ENCODE measurements at regions not wholly inside any gene's neighbourhood (a gene's known extent, or its start where the extent isn't known, plus 50 kb on each side); places are given as distances from the start of the nearest gene placed in this dataset.

DNA sequence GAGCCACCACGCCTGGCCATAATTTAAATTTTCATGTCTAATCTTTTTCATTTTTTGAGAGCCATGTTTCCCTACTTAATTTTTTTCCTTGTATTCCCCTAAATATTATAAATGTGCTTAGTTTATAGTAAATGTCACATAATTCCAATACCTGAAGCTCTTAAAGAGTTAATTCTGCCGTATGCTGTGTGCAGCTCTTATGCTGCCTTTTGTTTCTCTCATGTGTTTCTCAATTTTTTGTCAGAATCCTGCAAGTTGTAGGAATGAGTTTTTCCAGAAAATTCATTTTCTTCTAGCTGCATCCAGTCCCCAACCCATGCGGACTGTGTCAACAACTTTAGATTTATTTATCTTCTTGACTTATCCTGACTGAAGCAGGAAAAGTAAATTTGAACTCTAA lies 90.9 kb upstream of the ROBO2 start (continued):
- TF ChIP-seq, protein P1, sequence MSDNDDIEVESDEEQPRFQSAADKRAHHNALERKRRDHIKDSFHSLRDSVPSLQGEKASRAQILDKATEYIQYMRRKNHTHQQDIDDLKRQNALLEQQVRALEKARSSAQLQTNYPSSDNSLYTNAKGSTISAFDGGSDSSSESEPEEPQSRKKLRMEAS (IDR thresholded peaks at IDR 0.05): no peak
- TF ChIP-seq, protein P2, sequence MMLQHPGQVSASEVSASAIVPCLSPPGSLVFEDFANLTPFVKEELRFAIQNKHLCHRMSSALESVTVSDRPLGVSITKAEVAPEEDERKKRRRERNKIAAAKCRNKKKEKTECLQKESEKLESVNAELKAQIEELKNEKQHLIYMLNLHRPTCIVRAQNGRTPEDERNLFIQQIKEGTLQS (IDR thresholded peaks at IDR 0.05; ENCODE audit: insufficient read depth, low read depth, low read length): no peak
- TF ChIP-seq EP300 (IDR thresholded peaks at IDR 0.05; ENCODE audit: borderline replicate concordance in 1 of 2, low read depth in 2 of 2, low read length in 2 of 2): no peak
- no peak for TF ChIP-seq SUZ12 (IDR thresholded peaks at IDR 0.05; ENCODE audit: low read length)
- TF ChIP-seq JUN (IDR thresholded peaks at IDR 0.05; ENCODE audit: low read depth, low read length): no peak
- TF ChIP-seq BACH1 (IDR thresholded peaks at IDR 0.05; ENCODE audit: low read length): no peak
- no peak for TF ChIP-seq NANOG (IDR thresholded peaks at IDR 0.05; ENCODE audit: insufficient read depth, low read depth, low read length, poor library complexity, severe bottlenecking)
- no peak for TF ChIP-seq SRF (IDR thresholded peaks at IDR 0.05; ENCODE audit: low read depth, low read length)
- no peak for TF ChIP-seq RBBP5 (IDR thresholded peaks at IDR 0.05; ENCODE audit: borderline replicate concordance, low read depth, low read length)
- TF ChIP-seq KDM1A (IDR thresholded peaks at IDR 0.05; ENCODE audit: borderline replicate concordance, low read length): no peak
- TF ChIP-seq BCL11A (IDR thresholded peaks at IDR 0.05; ENCODE audit: low read depth in 2 of 2, low read length in 2 of 2): no peak
- TF ChIP-seq CEBPB (IDR thresholded peaks at IDR 0.05; ENCODE audit: low read depth, low read length): no peak
- no peak for TF ChIP-seq GABPA (IDR thresholded peaks at IDR 0.05; ENCODE audit: borderline replicate concordance, insufficient read depth, low read length)
- TF ChIP-seq SIRT6 (IDR thresholded peaks at IDR 0.05; ENCODE audit: low read length): no peak
- no peak for TF ChIP-seq EGR1 (IDR thresholded peaks at IDR 0.05; ENCODE audit: borderline replicate concordance, low read depth, low read length)
- no peak for TF ChIP-seq CBX8 (IDR thresholded peaks at IDR 0.05; ENCODE audit: borderline replicate concordance, low read depth, low read length)

Data from H1 (cell line).